H1 (cell line): ENCODE measurements at regions not wholly inside any gene's neighbourhood (a gene's known extent, or its start where the extent isn't known, plus 50 kb on each side); places are given as distances from the start of the nearest gene placed in this dataset.

Source experiments
- ASH2L ChIP-seq: fragments of 200-600, 300-600 bp; sonication (generic); IDR thresholded peaks from one replicate; pipeline ENCODE4 v1.7.1; 2017; ENCODE audit warnings: low read length
- SP4 ChIP-seq: IDR thresholded peaks from 2 replicates; pipeline ENCODE4 v1.6.1; 2012; ENCODE audit warnings: low read length, inconsistent platforms
- TF ChIP-seq, protein P1 (sequence below), 3 experiments: IDR thresholded peaks; 1 replicate in 2 of 3; 2 replicates in 1 of 3; pipeline versions ENCODE4 v1.5.1 to v1.6.1; 2011; ENCODE audit warnings: low read length in 3 of 3, mild to moderate bottlenecking in 3 of 3, inconsistent platforms in 2 of 3, low read depth in 1 of 3, moderate library complexity in 1 of 3; ENCODE audit not compliant: insufficient read depth in 1 of 3; ENCODE audit errors: control extremely low read depth in 1 of 3

DNA sequence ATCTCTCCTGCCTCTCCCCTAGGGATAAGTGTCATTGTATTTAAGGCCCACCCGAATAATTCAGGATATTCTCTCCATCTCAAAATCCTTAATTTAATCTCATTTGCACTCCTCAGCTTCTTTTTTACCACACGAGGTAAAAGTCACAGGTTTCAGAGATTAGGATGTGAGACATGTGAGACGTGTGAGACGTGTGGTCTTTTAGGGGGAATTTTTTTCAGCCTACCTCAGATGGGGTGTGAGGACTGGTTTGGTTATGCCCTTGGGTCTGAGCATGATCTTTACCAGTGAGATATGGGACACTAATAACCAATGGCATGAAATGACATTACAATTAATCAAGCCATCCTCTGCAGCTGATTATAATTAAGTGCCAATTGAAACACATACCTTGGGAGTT, 324.2 kb downstream of the BMP2 start (continued):
- TF ChIP-seq, protein P1, sequence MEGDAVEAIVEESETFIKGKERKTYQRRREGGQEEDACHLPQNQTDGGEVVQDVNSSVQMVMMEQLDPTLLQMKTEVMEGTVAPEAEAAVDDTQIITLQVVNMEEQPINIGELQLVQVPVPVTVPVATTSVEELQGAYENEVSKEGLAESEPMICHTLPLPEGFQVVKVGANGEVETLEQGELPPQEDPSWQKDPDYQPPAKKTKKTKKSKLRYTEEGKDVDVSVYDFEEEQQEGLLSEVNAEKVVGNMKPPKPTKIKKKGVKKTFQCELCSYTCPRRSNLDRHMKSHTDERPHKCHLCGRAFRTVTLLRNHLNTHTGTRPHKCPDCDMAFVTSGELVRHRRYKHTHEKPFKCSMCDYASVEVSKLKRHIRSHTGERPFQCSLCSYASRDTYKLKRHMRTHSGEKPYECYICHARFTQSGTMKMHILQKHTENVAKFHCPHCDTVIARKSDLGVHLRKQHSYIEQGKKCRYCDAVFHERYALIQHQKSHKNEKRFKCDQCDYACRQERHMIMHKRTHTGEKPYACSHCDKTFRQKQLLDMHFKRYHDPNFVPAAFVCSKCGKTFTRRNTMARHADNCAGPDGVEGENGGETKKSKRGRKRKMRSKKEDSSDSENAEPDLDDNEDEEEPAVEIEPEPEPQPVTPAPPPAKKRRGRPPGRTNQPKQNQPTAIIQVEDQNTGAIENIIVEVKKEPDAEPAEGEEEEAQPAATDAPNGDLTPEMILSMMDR (IDR thresholded peaks at IDR 0.05; ENCODE audit: control extremely low read depth in 1 of 3, insufficient read depth in 1 of 3, low read depth in 1 of 3, low read length in 3 of 3), result no peak
- TF ChIP-seq ASH2L (no peak), SP4 (no peak)
